ENCODE measurements at regions not wholly inside any gene's neighbourhood (a gene's known extent, or its start where the extent isn't known, plus 50 kb on each side); places are given as distances from the start of the nearest gene placed in this dataset.

DNA sequence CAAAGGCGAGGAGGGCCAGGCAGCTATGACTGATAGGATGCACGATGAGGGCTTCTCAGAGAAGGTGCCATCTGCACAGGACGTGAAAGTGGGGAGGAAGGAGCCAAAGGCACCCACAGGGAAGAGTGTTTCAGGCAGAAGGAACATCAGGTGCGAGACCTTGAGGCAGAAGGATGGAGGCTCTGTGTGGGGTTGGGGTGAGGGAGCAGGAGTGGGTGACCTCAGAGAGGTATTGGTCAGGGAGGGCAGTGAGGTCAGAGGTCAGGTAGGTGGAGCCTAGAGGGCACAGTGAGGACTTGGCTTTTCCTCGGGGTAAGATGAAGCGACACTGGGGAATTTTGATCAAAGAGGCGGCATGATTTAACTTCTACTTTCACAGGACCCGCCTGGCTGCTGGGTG lies 64.7 kb upstream of the XPA start:
- Histone ChIP-seq H3K27me3 (no peaks in the 10 kb centered on the region), H3K27ac (no peak overlapping the region), H3K9me3 (no peaks in the 10 kb centered on the region), H3K4me1 (ENCODE audit: insufficient read depth) (no peaks in the 10 kb centered on the region), H3K4me3 (no peak overlapping the region), H3K36me3 (no peaks in the 10 kb centered on the region)
- WGBS, 3 donors: 68 to 76% (median 75%) methylated on average over 8 of the region's 8 CpGs
- TF ChIP-seq POLR2A (IDR thresholded peaks at IDR 0.05) (no peak), EP300 (IDR thresholded peaks at IDR 0.05) (no peak)
- TF ChIP-seq, protein P1, sequence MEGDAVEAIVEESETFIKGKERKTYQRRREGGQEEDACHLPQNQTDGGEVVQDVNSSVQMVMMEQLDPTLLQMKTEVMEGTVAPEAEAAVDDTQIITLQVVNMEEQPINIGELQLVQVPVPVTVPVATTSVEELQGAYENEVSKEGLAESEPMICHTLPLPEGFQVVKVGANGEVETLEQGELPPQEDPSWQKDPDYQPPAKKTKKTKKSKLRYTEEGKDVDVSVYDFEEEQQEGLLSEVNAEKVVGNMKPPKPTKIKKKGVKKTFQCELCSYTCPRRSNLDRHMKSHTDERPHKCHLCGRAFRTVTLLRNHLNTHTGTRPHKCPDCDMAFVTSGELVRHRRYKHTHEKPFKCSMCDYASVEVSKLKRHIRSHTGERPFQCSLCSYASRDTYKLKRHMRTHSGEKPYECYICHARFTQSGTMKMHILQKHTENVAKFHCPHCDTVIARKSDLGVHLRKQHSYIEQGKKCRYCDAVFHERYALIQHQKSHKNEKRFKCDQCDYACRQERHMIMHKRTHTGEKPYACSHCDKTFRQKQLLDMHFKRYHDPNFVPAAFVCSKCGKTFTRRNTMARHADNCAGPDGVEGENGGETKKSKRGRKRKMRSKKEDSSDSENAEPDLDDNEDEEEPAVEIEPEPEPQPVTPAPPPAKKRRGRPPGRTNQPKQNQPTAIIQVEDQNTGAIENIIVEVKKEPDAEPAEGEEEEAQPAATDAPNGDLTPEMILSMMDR (IDR thresholded peaks at IDR 0.05): no peak
- intact Hi-C loops (cut with DNase I): no loop called here
- DNase-seq: no peak

DNA sequence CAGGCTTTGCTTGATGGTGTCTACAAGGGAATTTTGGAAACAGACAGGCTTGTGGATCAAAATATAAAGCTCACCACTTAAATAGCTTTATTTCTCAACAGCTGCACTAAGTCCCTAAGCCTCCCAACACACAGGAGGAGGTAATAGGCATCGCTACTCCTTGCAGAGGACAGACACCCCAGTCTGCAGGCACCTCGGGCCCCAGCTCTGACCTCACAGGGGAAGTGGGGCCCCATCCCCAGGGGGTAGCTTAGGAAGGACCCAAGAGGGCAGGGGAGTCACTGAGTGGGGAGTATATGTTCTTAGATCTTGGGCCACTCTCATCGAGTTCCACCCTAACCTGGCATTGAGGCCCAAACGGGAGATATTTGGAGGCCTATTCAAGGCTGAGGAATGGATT lies 66.7 kb upstream of the XPA start:
- TF ChIP-seq EP300 (IDR thresholded peaks at IDR 0.05) (no peak), POLR2A (IDR thresholded peaks at IDR 0.05) (no peak)
- TF ChIP-seq, protein P1 (IDR thresholded peaks at IDR 0.05): no peak
- intact Hi-C loops (cut with DNase I): no loop called here
- 73 to 82% (median 75%) methylated on average over 4 of the region's 4 CpGs for WGBS, 3 donors

DNA sequence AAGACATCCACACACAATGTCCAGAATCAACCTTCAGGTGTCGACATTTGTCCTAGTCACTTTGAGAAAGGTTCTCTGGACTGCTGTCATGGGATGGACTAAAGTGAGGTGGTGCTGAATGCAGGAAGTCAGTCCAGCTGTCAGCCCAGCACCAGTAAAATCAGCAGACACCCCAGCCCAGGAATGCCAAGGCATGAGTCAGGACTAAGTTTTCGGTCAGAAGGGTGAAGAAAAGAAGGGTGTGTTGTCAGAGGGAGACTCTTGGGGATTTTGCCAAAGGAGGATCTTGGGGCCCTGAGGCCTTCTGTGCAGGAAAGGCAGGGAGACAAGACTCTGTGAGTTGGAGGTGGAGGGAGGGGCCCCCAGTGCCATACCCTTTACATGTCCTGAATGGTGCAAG lies 69.0 kb upstream of the XPA start:
- Histone ChIP-seq H3K36me3 (no peaks in the 10 kb centered on the region), H3K9me3 (no peaks in the 10 kb centered on the region), H3K4me3 (no peak overlapping the region), H3K27ac (no peak overlapping the region), H3K27me3 (no peaks in the 10 kb centered on the region), H3K4me1 (ENCODE audit: insufficient read depth) (no peaks in the 10 kb centered on the region)
- TF ChIP-seq, protein P1 (IDR thresholded peaks at IDR 0.05): no peak
- TF ChIP-seq EP300 (IDR thresholded peaks at IDR 0.05) (no peak), POLR2A (IDR thresholded peaks at IDR 0.05) (no peak)
- intact Hi-C loops (cut with DNase I): no loop called here
- 87 to 100% (median 93%) methylated on average over 2 of the region's 2 CpGs for WGBS, 3 donors
- no peak for DNase-seq

More for the DNA sequence above, 66.7 kb upstream of the XPA start:
- H3K36me3 ChIP-seq: no peaks in the 10 kb centered on the region
- no peaks in the 10 kb centered on the region for H3K27me3 ChIP-seq
- no peak for DNase-seq
- no peak overlapping the region for H3K27ac ChIP-seq
- H3K9me3 ChIP-seq: no peaks in the 10 kb centered on the region
- H3K4me1 ChIP-seq (ENCODE audit: insufficient read depth): no peaks in the 10 kb centered on the region
- H3K4me3 ChIP-seq: no peak overlapping the region

DNA sequence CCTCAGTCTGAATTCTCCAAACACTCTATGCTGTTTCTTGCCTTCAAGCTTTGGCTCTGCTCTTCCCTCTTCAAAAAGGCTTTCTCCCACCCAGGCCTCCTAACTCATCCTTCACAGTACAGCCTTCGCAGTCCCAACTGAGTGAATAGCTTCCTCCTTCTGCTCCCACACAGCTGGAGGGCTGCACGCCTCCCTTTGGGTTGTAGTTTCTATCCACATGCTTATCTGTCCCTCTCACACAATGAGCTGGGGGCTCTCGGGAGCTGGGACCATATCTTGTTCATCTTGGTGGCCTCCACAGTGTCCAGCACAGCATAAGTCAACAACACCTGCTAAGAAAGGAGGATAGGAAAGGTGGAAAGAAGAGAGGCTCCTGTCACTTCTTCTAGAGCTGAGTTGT lies 69.5 kb upstream of the XPA start:
- DNase-seq: no peak
- intact Hi-C loops (cut with DNase I): no loop called here
- Histone ChIP-seq H3K9me3 (no peaks in the 10 kb centered on the region), H3K4me1 (ENCODE audit: insufficient read depth) (no peaks in the 10 kb centered on the region), H3K36me3 (no peaks in the 10 kb centered on the region), H3K27ac (no peak overlapping the region), H3K4me3 (no peak overlapping the region), H3K27me3 (no peaks in the 10 kb centered on the region)
- TF ChIP-seq POLR2A (IDR thresholded peaks at IDR 0.05): no peak
- no peak for TF ChIP-seq EP300 (IDR thresholded peaks at IDR 0.05)
- TF ChIP-seq, protein P1 (IDR thresholded peaks at IDR 0.05): no peak
- 66 to 74% (median 70%) methylated on average over 3 of the region's 3 CpGs for WGBS, 3 donors

DNA sequence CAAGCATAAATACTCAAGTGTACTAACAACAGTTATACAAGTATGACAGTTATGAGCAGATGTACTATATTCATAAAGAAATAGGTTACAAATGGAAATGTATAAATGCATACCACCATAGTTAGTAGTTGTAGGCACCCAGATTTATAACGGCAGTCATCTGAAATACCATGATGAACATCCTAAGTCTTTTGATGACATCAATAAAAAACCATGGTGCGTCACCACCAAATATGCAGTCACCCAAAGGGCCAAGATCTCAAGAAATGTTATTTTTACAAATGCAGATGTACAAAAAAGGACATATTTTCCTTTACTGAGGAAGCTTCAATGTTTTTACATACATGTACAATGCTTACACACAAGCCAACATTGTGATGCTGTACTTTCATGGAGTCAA lies 70.8 kb upstream of the XPA start:
- no peak for TF ChIP-seq EP300 (IDR thresholded peaks at IDR 0.05)
- TF ChIP-seq, protein P1 (IDR thresholded peaks at IDR 0.05): no peak
- TF ChIP-seq POLR2A (IDR thresholded peaks at IDR 0.05): no peak
- WGBS, 3 donors: 87 to 93% (median 88%) methylated on average over 2 of the region's 2 CpGs
- no peaks in the 10 kb centered on the region for H3K9me3 ChIP-seq
- no peaks in the 10 kb centered on the region for H3K4me1 ChIP-seq (ENCODE audit: insufficient read depth)
- intact Hi-C loops (cut with DNase I): no loop called here
- no peak overlapping the region for H3K27ac ChIP-seq
- no peaks in the 10 kb centered on the region for H3K36me3 ChIP-seq
- no peak for DNase-seq
- no peak overlapping the region for H3K4me3 ChIP-seq
- H3K27me3 ChIP-seq: no peaks in the 10 kb centered on the region
